ENCODE measurements at regions not wholly inside any gene's neighbourhood (a gene's known extent, or its start where the extent isn't known, plus 50 kb on each side); places are given as distances from the start of the nearest gene placed in this dataset.

- no peak for TF ChIP-seq ZNF274 (IDR thresholded peaks at IDR 0.05; ENCODE audit: low read depth, low read length)
- TF ChIP-seq YY1 (IDR thresholded peaks at IDR 0.05; ENCODE audit: insufficient read depth, insufficient read length): no peak
Measured at GRCh38 chr12:4107436-4107878, 166.1 kb upstream of the CCND2 start.
